PC-3 (cell line): ENCODE measurements at regions not wholly inside any gene's neighbourhood (a gene's known extent, or its start where the extent isn't known, plus 50 kb on each side); places are given as distances from the start of the nearest gene placed in this dataset.

Experiments
- ATAC-seq: fragments of 200-7000 bp; cut with Tn5 transposase; 2 replicates; pipeline ENCODE4 v1.9.1; 2020; ENCODE audit warnings: mild to moderate bottlenecking, moderate library complexity
- BruUV-seq: library from RNA; stranded (reverse); fragments of 400-500 nt; replicated peaks from 2 replicates; lab custom pipeline; 2021; lab: Mats Ljungman, UMichigan
- CTCF ChIA-PET: fragments of 300-600 bp; sonication (Branson Sonifier 250); formaldehyde crosslinking; loops from one replicate; lab custom pipeline; 2022; ENCODE audit warnings: antibody characterized with exemption; lab: Charles Lee
- POLR2A ChIA-PET: fragments of 300-600 bp; sonication (Branson Sonifier 250); formaldehyde crosslinking; loops from one replicate; lab custom pipeline; 2022; ENCODE audit warnings: antibody characterized with exemption; ENCODE audit not compliant: unreplicated experiment; lab: Charles Lee
- DNase-seq: peaks from one replicate; pipeline ENCODE4 v3.0.0-alpha.2; 2015
- H2AFZ ChIP-seq: fragments of 300-600 bp; sonication (generic); 2 replicates; pipeline ENCODE4 v1.6.0; 2016; ENCODE audit warnings: antibody characterized with exemption, low read length
- H3F3A ChIP-seq: fragments of 300-600 bp; sonication (generic); one replicate; pipeline ENCODE4 v1.6.0; 2017; ENCODE audit warnings: antibody characterized with exemption, low read length, control low read depth, mild to moderate bottlenecking; ENCODE audit not compliant: unreplicated experiment
- H3K27ac ChIP-seq: fragments of 300-600 bp; sonication (generic); 2 replicates; pipeline ENCODE4 v1.5.1; 2016; ENCODE audit warnings: mild to moderate bottlenecking, low read length
- H3K27me3 ChIP-seq: fragments of 300-600 bp; sonication (generic); 2 replicates; pipeline ENCODE4 v1.6.1; 2016; ENCODE audit warnings: low read length, mixed read lengths
- H3K36me3 ChIP-seq: fragments of 300-600 bp; sonication (generic); 2 replicates; pipeline ENCODE4 v1.6.1; 2016; ENCODE audit warnings: low read depth, mixed run types, low read length, mixed read lengths
- H3K4me1 ChIP-seq: fragments of 300-600 bp; sonication (generic); 2 replicates; pipeline ENCODE4 v1.5.1; 2016; ENCODE audit warnings: low read length; ENCODE audit not compliant: insufficient read depth
- H3K4me2 ChIP-seq: fragments of 300-600 bp; sonication (generic); 2 replicates; pipeline ENCODE4 v1.6.0; 2016; ENCODE audit warnings: low read length
- H3K4me3 ChIP-seq: fragments of 300-600 bp; sonication (generic); 2 replicates; pipeline ENCODE4 v1.5.1; 2016; ENCODE audit warnings: mild to moderate bottlenecking, low read length, mixed read lengths
- H3K79me2 ChIP-seq: fragments of 300-600 bp; sonication (generic); 2 replicates; pipeline ENCODE4 v1.6.1; 2017; ENCODE audit warnings: low read length, mixed read lengths
- H3K9ac ChIP-seq: fragments of 300-600 bp; sonication (generic); 2 replicates; pipeline ENCODE4 v1.6.0; 2016; ENCODE audit warnings: mild to moderate bottlenecking, low read length
- H3K9me2 ChIP-seq: fragments of 300-600 bp; sonication (generic); replicated peaks from 2 replicates; pipeline ENCODE4 v1.6.1; 2016; ENCODE audit warnings: mixed run types, low read length, mixed read lengths
- H3K9me3 ChIP-seq: fragments of 300-600 bp; sonication (generic); 2 replicates; pipeline ENCODE4 v1.6.1; 2016; ENCODE audit warnings: low read length, mixed read lengths
- H4K20me1 ChIP-seq: fragments of 300-600 bp; sonication (generic); 2 replicates; pipeline ENCODE4 v1.6.1; 2016; ENCODE audit warnings: low read length, mixed read lengths
- CTCF ChIP-seq: fragments of 300-600 bp; sonication (generic); conservative IDR thresholded peaks from 2 replicates; pipeline ENCODE4 v1.5.1; 2017; ENCODE audit warnings: antibody characterized with exemption, low read depth, mild to moderate bottlenecking, low read length
- EZH2 ChIP-seq: fragments of 300-600 bp; sonication (generic); IDR thresholded peaks from one replicate; pipeline ENCODE4 v1.6.1; 2017; ENCODE audit warnings: antibody characterized with exemption, mild to moderate bottlenecking, low read length; ENCODE audit not compliant: unreplicated experiment
- EZH2phosphoT487 ChIP-seq: fragments of 300-600 bp; sonication (generic); IDR thresholded peaks from 2 replicates; pipeline ENCODE4 v1.6.1; 2018; ENCODE audit warnings: mild to moderate bottlenecking, antibody characterized with exemption, low read length, borderline replicate concordance
- intact Hi-C: fragments of 100-400 bp; cut with micrococcal nuclease; formaldehyde crosslinking; loops from 2 replicates; pipeline ENCODE4 v1.9.0; 2023

- no peak overlapping the region for H3K27ac ChIP-seq
- no peak overlapping the region for H3K9ac ChIP-seq
- no peak for DNase-seq
- H3K27me3 ChIP-seq = no peaks in the 10 kb centered on the region
- H3K36me3 ChIP-seq = no peaks in the 10 kb centered on the region
- no peak overlapping the region for H3K4me3 ChIP-seq
- no peaks in the 10 kb centered on the region for H4K20me1 ChIP-seq
- POLR2A ChIA-PET = no interaction called here
- CTCF ChIA-PET = no interaction called here
- TF ChIP-seq CTCF (no peak), EZH2 (no peak), EZH2phosphoT487 (no peak)
- H3K79me2 ChIP-seq = no peaks in the 10 kb centered on the region
- H3F3A ChIP-seq = no peaks in the 10 kb centered on the region
- H3K4me1 ChIP-seq = no peaks in the 10 kb centered on the region
- H3K9me3 ChIP-seq = no peaks in the 10 kb centered on the region
- intact Hi-C loops = no loop called here
- ATAC-seq = no peak
- H3K9me2 ChIP-seq = no peaks in the 10 kb centered on the region
- no peak overlapping the region for H2AFZ ChIP-seq
- no TSS peak for BruUV-seq
- no peak overlapping the region for H3K4me2 ChIP-seq
Measured at GRCh38 chrX:78506248-78506647, 152.9 kb downstream of the RTL3 start.

GRCh38 chrX:78496483-78496882 lies 162.6 kb downstream of the RTL3 start:
- no peaks in the 10 kb centered on the region for H3K9me3 ChIP-seq
- no peak overlapping the region for H2AFZ ChIP-seq
- intact Hi-C loops = no loop called here
- H3K4me2 ChIP-seq = no peak overlapping the region
- ATAC-seq = no peak
- ChIA-PET POLR2A (no interaction called here), CTCF (no interaction called here)
- no peaks in the 10 kb centered on the region for H3K4me1 ChIP-seq
- H3K9ac ChIP-seq = no peak overlapping the region
- no peaks in the 10 kb centered on the region for H4K20me1 ChIP-seq
- H3K27ac ChIP-seq = no peak overlapping the region
- no TSS peak for BruUV-seq
- no peaks in the 10 kb centered on the region for H3F3A ChIP-seq
- DNase-seq = no peak
- H3K79me2 ChIP-seq = no peaks in the 10 kb centered on the region
- no peaks in the 10 kb centered on the region for H3K27me3 ChIP-seq
- no peaks in the 10 kb centered on the region for H3K9me2 ChIP-seq
- no peaks in the 10 kb centered on the region for H3K36me3 ChIP-seq
- H3K4me3 ChIP-seq = no peak overlapping the region
- no peak for TF ChIP-seq CTCF
- TF ChIP-seq EZH2 = no peak
- no peak for TF ChIP-seq EZH2phosphoT487

GRCh38 chrX:78493180-78493579 lies 165.8 kb upstream of the CYSLTR1 start:
- H3K9ac ChIP-seq = no peak overlapping the region
- intact Hi-C loops = no loop called here
- no peak overlapping the region for H3K27ac ChIP-seq
- no peaks in the 10 kb centered on the region for H3K9me2 ChIP-seq
- DNase-seq (no peak), ATAC-seq (no peak)
- no peak overlapping the region for H3K4me2 ChIP-seq
- no peaks in the 10 kb centered on the region for H3K9me3 ChIP-seq
- BruUV-seq = no TSS peak
- CTCF ChIA-PET = no interaction called here
- POLR2A ChIA-PET = no interaction called here
- no peak overlapping the region for H2AFZ ChIP-seq
- no peaks in the 10 kb centered on the region for H3K4me1 ChIP-seq
- H3K36me3 ChIP-seq = no peaks in the 10 kb centered on the region
- TF ChIP-seq CTCF = no peak
- TF ChIP-seq EZH2phosphoT487 = no peak
- no peak for TF ChIP-seq EZH2
- no peak overlapping the region for H3K4me3 ChIP-seq
- no peaks in the 10 kb centered on the region for H3K27me3 ChIP-seq
- H3K79me2 ChIP-seq = no peaks in the 10 kb centered on the region
- no peaks in the 10 kb centered on the region for H4K20me1 ChIP-seq
- H3F3A ChIP-seq = no peaks in the 10 kb centered on the region
